ENCODE measurements at regions not wholly inside any gene's neighbourhood (a gene's known extent, or its start where the extent isn't known, plus 50 kb on each side); places are given as distances from the start of the nearest gene placed in this dataset.

DNA sequence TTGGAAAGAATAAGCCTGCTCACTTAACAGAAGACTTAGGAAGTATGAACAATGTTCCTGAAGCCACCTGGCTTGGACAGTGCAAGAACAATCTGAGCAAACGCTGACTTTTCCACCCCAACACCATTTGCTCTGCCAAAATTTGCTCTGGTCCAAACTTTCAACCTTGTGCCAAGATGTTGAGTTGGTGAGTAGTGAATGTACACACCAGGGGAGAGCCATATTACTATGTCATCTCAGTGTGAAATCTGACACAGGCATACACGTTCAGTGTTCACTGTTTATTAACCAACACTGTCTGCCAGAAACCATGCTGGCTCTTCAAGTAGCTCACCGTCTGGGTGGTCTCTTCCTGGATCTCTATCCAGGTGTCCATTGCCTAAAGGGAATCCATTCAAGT lies 152.9 kb upstream of the LPP start:
- TF ChIP-seq, protein P1, sequence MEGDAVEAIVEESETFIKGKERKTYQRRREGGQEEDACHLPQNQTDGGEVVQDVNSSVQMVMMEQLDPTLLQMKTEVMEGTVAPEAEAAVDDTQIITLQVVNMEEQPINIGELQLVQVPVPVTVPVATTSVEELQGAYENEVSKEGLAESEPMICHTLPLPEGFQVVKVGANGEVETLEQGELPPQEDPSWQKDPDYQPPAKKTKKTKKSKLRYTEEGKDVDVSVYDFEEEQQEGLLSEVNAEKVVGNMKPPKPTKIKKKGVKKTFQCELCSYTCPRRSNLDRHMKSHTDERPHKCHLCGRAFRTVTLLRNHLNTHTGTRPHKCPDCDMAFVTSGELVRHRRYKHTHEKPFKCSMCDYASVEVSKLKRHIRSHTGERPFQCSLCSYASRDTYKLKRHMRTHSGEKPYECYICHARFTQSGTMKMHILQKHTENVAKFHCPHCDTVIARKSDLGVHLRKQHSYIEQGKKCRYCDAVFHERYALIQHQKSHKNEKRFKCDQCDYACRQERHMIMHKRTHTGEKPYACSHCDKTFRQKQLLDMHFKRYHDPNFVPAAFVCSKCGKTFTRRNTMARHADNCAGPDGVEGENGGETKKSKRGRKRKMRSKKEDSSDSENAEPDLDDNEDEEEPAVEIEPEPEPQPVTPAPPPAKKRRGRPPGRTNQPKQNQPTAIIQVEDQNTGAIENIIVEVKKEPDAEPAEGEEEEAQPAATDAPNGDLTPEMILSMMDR (IDR thresholded peaks at IDR 0.05; ENCODE audit: extremely low read depth in 1 of 2, insufficient read depth in 1 of 2, low read depth in 1 of 2, low read length in 2 of 2): no peak
- TF ChIP-seq EZH2 (IDR thresholded peaks at IDR 0.05; ENCODE audit: borderline replicate concordance, low read depth, low read length, severe bottlenecking): no peak
- no peak for TF ChIP-seq POLR2A (IDR thresholded peaks at IDR 0.05; ENCODE audit: low read depth, low read length)
- no peak for TF ChIP-seq POLR2AphosphoS5 (IDR thresholded peaks at IDR 0.05; ENCODE audit: insufficient read depth, low read depth, low read length)
- TF ChIP-seq, protein P2, sequence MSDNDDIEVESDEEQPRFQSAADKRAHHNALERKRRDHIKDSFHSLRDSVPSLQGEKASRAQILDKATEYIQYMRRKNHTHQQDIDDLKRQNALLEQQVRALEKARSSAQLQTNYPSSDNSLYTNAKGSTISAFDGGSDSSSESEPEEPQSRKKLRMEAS (IDR thresholded peaks at IDR 0.05; ENCODE audit: insufficient read depth, insufficient read length): no peak
